ENCODE measurements at regions not wholly inside any gene's neighbourhood (a gene's known extent, or its start where the extent isn't known, plus 50 kb on each side); places are given as distances from the start of the nearest gene placed in this dataset.

DNA sequence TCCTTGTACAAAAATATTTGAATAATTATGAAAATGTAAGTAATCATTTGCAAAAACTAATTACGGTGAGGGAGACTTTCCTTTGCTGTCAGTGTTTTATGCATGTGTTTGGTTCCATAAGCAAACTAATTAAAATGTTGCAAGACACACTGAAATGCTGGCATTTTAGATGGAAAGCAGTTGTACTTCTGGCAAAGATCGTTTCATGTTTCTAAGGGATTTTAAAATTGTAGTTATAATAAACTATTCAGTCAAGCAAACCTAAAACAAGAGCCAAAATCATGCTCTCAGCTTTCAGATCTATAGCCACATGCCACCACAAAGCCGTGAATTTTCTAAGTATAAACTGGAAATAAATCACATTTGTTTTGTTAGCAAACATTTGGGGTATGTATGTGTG is 240.1 kb upstream of the ZNF385D start:
- no peak overlapping the region for H3K4me2 ChIP-seq (ENCODE audit: insufficient read depth in 1 of 2, low read depth in 2 of 2, low read length in 2 of 2)
- H3K4me1 ChIP-seq (replicated peaks in 1 of 4; ENCODE audit: control insufficient read depth in 3 of 4, insufficient read depth in 4 of 4, low read length in 3 of 4), result no peaks in the 10 kb centered on the region
- ChIA-PET CTCF (ENCODE audit: partially characterized antibody) (interaction anchor here (1.4 kb wide), 1 partner anchor 11 kb away, joined by 3 read pairs; no protein-coding TSS in a partner anchor), POLR2A (ENCODE audit: partially characterized antibody) (no interaction called here)
- no peaks in the 10 kb centered on the region for H3K79me2 ChIP-seq (ENCODE audit: control insufficient read depth in 1 of 2, insufficient read depth in 2 of 2, low read length in 2 of 2)
- H4K5ac ChIP-seq (ENCODE audit: insufficient read length, low read depth, low read length), result no peak overlapping the region
- H2BK20ac ChIP-seq (ENCODE audit: low read length), result no peak overlapping the region
- no peak overlapping the region for H2AFZ ChIP-seq (ENCODE audit: low read length)
- FAIRE-seq (no peak), DNase-seq (ENCODE audit: low read depth in 1 of 2, low spot score in 2 of 2) (no peak)
- no peak overlapping the region for H3K23ac ChIP-seq (ENCODE audit: insufficient read length)
- H3K4me3 ChIP-seq (ENCODE audit: extremely low read depth in 1 of 4, insufficient read depth in 2 of 4, low read depth in 3 of 4, low read length in 4 of 4), result no peak overlapping the region
- no peak overlapping the region for H4K91ac ChIP-seq (replicated peaks; ENCODE audit: insufficient read length, low read length)
- no peak overlapping the region for H2BK5ac ChIP-seq (ENCODE audit: low read depth, low read length)
- H2AK5ac ChIP-seq (ENCODE audit: low read depth, low read length), result no peak overlapping the region
- H3K56ac ChIP-seq (replicated peaks; ENCODE audit: insufficient read length, low read depth, low read length), result no peak overlapping the region
- H4K20me1 ChIP-seq (replicated peaks in 1 of 2; ENCODE audit: control insufficient read depth in 1 of 2, insufficient read depth in 2 of 2, low read length in 2 of 2), result no peaks in the 10 kb centered on the region
- no peaks in the 10 kb centered on the region for H3K79me1 ChIP-seq (ENCODE audit: low read depth, low read length)
- no peak overlapping the region for H3K14ac ChIP-seq (ENCODE audit: insufficient read length)
- no peak overlapping the region for H3K9ac ChIP-seq (replicated peaks in 1 of 4; ENCODE audit: extremely low read depth in 1 of 4, low read depth in 3 of 4, low read length in 3 of 4)
- H3K18ac ChIP-seq (ENCODE audit: extremely low read depth, low read length), result no peak overlapping the region
- H2BK15ac ChIP-seq (ENCODE audit: low read length), result no peak overlapping the region
- H3K36me3 ChIP-seq (ENCODE audit: control insufficient read depth in 2 of 4, insufficient read depth in 4 of 4, low read length in 3 of 4), result no peaks in the 10 kb centered on the region
- H3K23me2 ChIP-seq (ENCODE audit: low read depth, low read length), result no peaks in the 10 kb centered on the region
- WGBS, 2 experiments (ENCODE audit: extremely low coverage in 1 of 2, insufficient coverage in 1 of 2, insufficient read length in 1 of 2, insufficient replicate concordance in 2 of 2, low coverage in 1 of 2, low lambda C conversion rate in 2 of 2, missing lambda C conversion rate in 1 of 2), result 93% methylated on average over 3 of the region's 3 CpGs; no CpG with 5 or more reads in 1 of the 2 experiments
- no peak overlapping the region for H3K27ac ChIP-seq (ENCODE audit: low read depth, low read length)
- no peaks in the 10 kb centered on the region for H3K27me3 ChIP-seq (replicated peaks in 1 of 4; ENCODE audit: control insufficient read depth in 3 of 4, extremely low read depth in 1 of 4, insufficient read depth in 3 of 4, low read length in 3 of 4)
- no peak overlapping the region for H2BK120ac ChIP-seq (replicated peaks; ENCODE audit: low read depth, low read length)
- no peak overlapping the region for H2BK12ac ChIP-seq (ENCODE audit: low read depth, low read length)
- no peaks in the 10 kb centered on the region for H3K9me3 ChIP-seq (ENCODE audit: insufficient read depth in 2 of 2, low read depth in 1 of 2, low read length in 1 of 2)
- H3K4ac ChIP-seq (replicated peaks; ENCODE audit: insufficient read length, low read depth, low read length), result no peak overlapping the region
- H4K8ac ChIP-seq (ENCODE audit: extremely low read depth, insufficient read depth, low read length), result no peak overlapping the region
- TF ChIP-seq, protein P1, sequence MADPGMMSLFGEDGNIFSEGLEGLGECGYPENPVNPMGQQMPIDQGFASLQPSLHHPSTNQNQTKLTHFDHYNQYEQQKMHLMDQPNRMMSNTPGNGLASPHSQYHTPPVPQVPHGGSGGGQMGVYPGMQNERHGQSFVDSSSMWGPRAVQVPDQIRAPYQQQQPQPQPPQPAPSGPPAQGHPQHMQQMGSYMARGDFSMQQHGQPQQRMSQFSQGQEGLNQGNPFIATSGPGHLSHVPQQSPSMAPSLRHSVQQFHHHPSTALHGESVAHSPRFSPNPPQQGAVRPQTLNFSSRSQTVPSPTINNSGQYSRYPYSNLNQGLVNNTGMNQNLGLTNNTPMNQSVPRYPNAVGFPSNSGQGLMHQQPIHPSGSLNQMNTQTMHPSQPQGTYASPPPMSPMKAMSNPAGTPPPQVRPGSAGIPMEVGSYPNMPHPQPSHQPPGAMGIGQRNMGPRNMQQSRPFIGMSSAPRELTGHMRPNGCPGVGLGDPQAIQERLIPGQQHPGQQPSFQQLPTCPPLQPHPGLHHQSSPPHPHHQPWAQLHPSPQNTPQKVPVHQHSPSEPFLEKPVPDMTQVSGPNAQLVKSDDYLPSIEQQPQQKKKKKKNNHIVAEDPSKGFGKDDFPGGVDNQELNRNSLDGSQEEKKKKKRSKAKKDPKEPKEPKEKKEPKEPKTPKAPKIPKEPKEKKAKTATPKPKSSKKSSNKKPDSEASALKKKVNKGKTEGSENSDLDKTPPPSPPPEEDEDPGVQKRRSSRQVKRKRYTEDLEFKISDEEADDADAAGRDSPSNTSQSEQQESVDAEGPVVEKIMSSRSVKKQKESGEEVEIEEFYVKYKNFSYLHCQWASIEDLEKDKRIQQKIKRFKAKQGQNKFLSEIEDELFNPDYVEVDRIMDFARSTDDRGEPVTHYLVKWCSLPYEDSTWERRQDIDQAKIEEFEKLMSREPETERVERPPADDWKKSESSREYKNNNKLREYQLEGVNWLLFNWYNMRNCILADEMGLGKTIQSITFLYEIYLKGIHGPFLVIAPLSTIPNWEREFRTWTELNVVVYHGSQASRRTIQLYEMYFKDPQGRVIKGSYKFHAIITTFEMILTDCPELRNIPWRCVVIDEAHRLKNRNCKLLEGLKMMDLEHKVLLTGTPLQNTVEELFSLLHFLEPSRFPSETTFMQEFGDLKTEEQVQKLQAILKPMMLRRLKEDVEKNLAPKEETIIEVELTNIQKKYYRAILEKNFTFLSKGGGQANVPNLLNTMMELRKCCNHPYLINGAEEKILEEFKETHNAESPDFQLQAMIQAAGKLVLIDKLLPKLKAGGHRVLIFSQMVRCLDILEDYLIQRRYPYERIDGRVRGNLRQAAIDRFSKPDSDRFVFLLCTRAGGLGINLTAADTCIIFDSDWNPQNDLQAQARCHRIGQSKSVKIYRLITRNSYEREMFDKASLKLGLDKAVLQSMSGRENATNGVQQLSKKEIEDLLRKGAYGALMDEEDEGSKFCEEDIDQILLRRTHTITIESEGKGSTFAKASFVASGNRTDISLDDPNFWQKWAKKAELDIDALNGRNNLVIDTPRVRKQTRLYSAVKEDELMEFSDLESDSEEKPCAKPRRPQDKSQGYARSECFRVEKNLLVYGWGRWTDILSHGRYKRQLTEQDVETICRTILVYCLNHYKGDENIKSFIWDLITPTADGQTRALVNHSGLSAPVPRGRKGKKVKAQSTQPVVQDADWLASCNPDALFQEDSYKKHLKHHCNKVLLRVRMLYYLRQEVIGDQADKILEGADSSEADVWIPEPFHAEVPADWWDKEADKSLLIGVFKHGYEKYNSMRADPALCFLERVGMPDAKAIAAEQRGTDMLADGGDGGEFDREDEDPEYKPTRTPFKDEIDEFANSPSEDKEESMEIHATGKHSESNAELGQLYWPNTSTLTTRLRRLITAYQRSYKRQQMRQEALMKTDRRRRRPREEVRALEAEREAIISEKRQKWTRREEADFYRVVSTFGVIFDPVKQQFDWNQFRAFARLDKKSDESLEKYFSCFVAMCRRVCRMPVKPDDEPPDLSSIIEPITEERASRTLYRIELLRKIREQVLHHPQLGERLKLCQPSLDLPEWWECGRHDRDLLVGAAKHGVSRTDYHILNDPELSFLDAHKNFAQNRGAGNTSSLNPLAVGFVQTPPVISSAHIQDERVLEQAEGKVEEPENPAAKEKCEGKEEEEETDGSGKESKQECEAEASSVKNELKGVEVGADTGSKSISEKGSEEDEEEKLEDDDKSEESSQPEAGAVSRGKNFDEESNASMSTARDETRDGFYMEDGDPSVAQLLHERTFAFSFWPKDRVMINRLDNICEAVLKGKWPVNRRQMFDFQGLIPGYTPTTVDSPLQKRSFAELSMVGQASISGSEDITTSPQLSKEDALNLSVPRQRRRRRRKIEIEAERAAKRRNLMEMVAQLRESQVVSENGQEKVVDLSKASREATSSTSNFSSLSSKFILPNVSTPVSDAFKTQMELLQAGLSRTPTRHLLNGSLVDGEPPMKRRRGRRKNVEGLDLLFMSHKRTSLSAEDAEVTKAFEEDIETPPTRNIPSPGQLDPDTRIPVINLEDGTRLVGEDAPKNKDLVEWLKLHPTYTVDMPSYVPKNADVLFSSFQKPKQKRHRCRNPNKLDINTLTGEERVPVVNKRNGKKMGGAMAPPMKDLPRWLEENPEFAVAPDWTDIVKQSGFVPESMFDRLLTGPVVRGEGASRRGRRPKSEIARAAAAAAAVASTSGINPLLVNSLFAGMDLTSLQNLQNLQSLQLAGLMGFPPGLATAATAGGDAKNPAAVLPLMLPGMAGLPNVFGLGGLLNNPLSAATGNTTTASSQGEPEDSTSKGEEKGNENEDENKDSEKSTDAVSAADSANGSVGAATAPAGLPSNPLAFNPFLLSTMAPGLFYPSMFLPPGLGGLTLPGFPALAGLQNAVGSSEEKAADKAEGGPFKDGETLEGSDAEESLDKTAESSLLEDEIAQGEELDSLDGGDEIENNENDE (IDR thresholded peaks at IDR 0.05; ENCODE audit: insufficient replicate concordance, low read length), result no peak

All from H1 (cell line).